Cardiac septum (tissue), 1 donor: ENCODE measurements at regions not wholly inside any gene's neighbourhood (a gene's known extent, or its start where the extent isn't known, plus 50 kb on each side); places are given as distances from the start of the nearest gene placed in this dataset.
"Not testable (repeated sequence)": the region's sequence is repeated elsewhere in the genome, so short reads cannot be mapped to it uniquely, and the experiment has no call there.

Source experiments
- DNase-seq: peaks from one replicate; pipeline ENCODE4 v3.0.0-alpha.2; 2020; ENCODE audit warnings: low spot score
- intact Hi-C: fragments of 100-400 bp; cut with DNase I; formaldehyde crosslinking; loops from one replicate; pipeline ENCODE4 v1.14.0; 2022
- donor health status: DM: no; HTN: no; CAD: no.

GRCh38 chr1:101406271-101406670, 169.5 kb downstream of the S1PR1 start:
- no peak for DNase-seq
- intact Hi-C loops = no loop called here

- intact Hi-C loops = no loop called here
- no peak for DNase-seq
These were observed 169.9 kb downstream of the S1PR1 start for GRCh38 chr1:101406681-101407080.

- intact Hi-C loops = no loop called here
These were observed 170.8 kb downstream of the S1PR1 start for GRCh38 chr1:101407505-101408211.

GRCh38 chr1:101408212-101409042, 171.6 kb downstream of the S1PR1 start:
- intact Hi-C loops = no loop called here
- DNase-seq = no peak

More at GRCh38 chr1:101407505-101408211, 170.8 kb downstream of the S1PR1 start:
- DNase-seq = no peak

GRCh38 chr1:101409102-101409501, 172.3 kb downstream of the S1PR1 start:
- no peak for DNase-seq
- intact Hi-C loops = no loop called here

- no peak for DNase-seq
- intact Hi-C loops = no loop called here
These were observed 173.4 kb downstream of the S1PR1 start for GRCh38 chr1:101410048-101410878.

- intact Hi-C loops = no loop called here
- DNase-seq = no peak
These were observed 183.6 kb downstream of the S1PR1 start for GRCh38 chr1:101420406-101420805.

- DNase-seq, intact Hi-C loops: not testable (repeated sequence)
These were observed 191.3 kb downstream of the S1PR1 start for GRCh38 chr1:101428083-101428482.

- DNase-seq = no peak
- intact Hi-C loops = no loop called here
These were observed 191.7 kb downstream of the S1PR1 start for GRCh38 chr1:101428562-101428961.

- no peak for DNase-seq
- intact Hi-C loops = no loop called here
These were observed 195.2 kb downstream of the S1PR1 start for GRCh38 chr1:101431956-101432510.

GRCh38 chr1:101435831-101436511, 199.2 kb downstream of the S1PR1 start:
- intact Hi-C loops = no loop called here
- DNase-seq = no peak

- intact Hi-C loops = no loop called here
- no peak for DNase-seq
These were observed 201.0 kb downstream of the S1PR1 start for GRCh38 chr1:101437800-101438199.

- DNase-seq = no peak
- intact Hi-C loops = no loop called here
These were observed 201.5 kb downstream of the S1PR1 start for GRCh38 chr1:101438359-101438758.

- intact Hi-C loops = no loop called here
- no peak for DNase-seq
These were observed 203.7 kb downstream of the S1PR1 start for GRCh38 chr1:101440485-101440884.

- intact Hi-C loops = no loop called here
- no peak for DNase-seq
These were observed 207.6 kb downstream of the S1PR1 start for GRCh38 chr1:101444381-101444780.

GRCh38 chr1:101444873-101445618, 208.2 kb downstream of the S1PR1 start:
- intact Hi-C loops = no loop called here
- DNase-seq = no peak

GRCh38 chr1:101448018-101448417, 211.2 kb downstream of the S1PR1 start:
- intact Hi-C loops = no loop called here
- no peak for DNase-seq

GRCh38 chr1:101450691-101451090, 213.9 kb downstream of the S1PR1 start:
- intact Hi-C loops, DNase-seq: not testable (repeated sequence)

GRCh38 chr1:101451888-101452287, 215.1 kb downstream of the S1PR1 start:
- intact Hi-C loops = no loop called here

More at GRCh38 chr1:101451888-101452287, 215.1 kb downstream of the S1PR1 start:
- no peak for DNase-seq
